HG02610 (cell line): ENCODE measurements at regions not wholly inside any gene's neighbourhood (a gene's known extent, or its start where the extent isn't known, plus 50 kb on each side); places are given as distances from the start of the nearest gene placed in this dataset.
"Not testable (repeated sequence)": the region's sequence is repeated elsewhere in the genome, so short reads cannot be mapped to it uniquely, and the experiment has no call there.

Experiments
- ATAC-seq: cut with Tn5 transposase; IDR thresholded peaks from one replicate; pipeline ENCODE4 v1.9.1; 2021; ENCODE audit warnings: mild to moderate bottlenecking, moderate library complexity; ENCODE audit not compliant: unreplicated experiment

GRCh38 chr1:82371844-82372498 is 571.2 kb downstream of the ADGRL2 start:
- no peak for ATAC-seq

- ATAC-seq, result no peak
These were observed 566.7 kb downstream of the ADGRL2 start for GRCh38 chr1:82367456-82367855.

GRCh38 chr1:82366689-82367088 is 566.0 kb downstream of the ADGRL2 start:
- ATAC-seq, result no peak

- not testable (repeated sequence) for ATAC-seq
These were observed 558.8 kb downstream of the ADGRL2 start for GRCh38 chr1:82359541-82359940.

GRCh38 chr1:82358706-82359105 is 558.0 kb downstream of the ADGRL2 start:
- ATAC-seq, result not testable (repeated sequence)

- not testable (repeated sequence) for ATAC-seq
These were observed 553.8 kb downstream of the ADGRL2 start for GRCh38 chr1:82354546-82354945.

- no peak for ATAC-seq
These were observed 547.8 kb downstream of the ADGRL2 start for GRCh38 chr1:82348487-82348886.

- no peak for ATAC-seq
These were observed 545.4 kb downstream of the ADGRL2 start for GRCh38 chr1:82346141-82346540.

GRCh38 chr1:82343381-82343780 is 542.6 kb downstream of the ADGRL2 start:
- no peak for ATAC-seq

GRCh38 chr1:82337635-82338034 is 536.9 kb downstream of the ADGRL2 start:
- ATAC-seq, result peak; percentile 89

- ATAC-seq, result no peak
These were observed 529.6 kb downstream of the ADGRL2 start for GRCh38 chr1:82330330-82330729.

GRCh38 chr1:82329226-82329625 is 528.5 kb downstream of the ADGRL2 start:
- ATAC-seq, result no peak

GRCh38 chr1:82323144-82323841 is 522.6 kb downstream of the ADGRL2 start:
- no peak for ATAC-seq

GRCh38 chr1:82321794-82322193 is 521.1 kb downstream of the ADGRL2 start:
- ATAC-seq, result no peak

- no peak for ATAC-seq
These were observed 518.8 kb downstream of the ADGRL2 start for GRCh38 chr1:82319546-82319945.

- ATAC-seq, result no peak
These were observed 518.2 kb downstream of the ADGRL2 start for GRCh38 chr1:82318921-82319320.

GRCh38 chr1:82318265-82318664 is 517.5 kb downstream of the ADGRL2 start:
- ATAC-seq, result no peak

GRCh38 chr1:82317671-82318070 is 516.9 kb downstream of the ADGRL2 start:
- no peak for ATAC-seq

- ATAC-seq, result no peak
These were observed 498.9 kb downstream of the ADGRL2 start for GRCh38 chr1:82299656-82300055.

GRCh38 chr1:82299056-82299455 is 498.3 kb downstream of the ADGRL2 start:
- ATAC-seq, result no peak

GRCh38 chr1:82297139-82297896 is 496.6 kb downstream of the ADGRL2 start:
- ATAC-seq, result no peak

GRCh38 chr1:82287556-82287955 is 486.8 kb downstream of the ADGRL2 start:
- ATAC-seq, result no peak
